Activated T-cell treated with anti-CD3 and anti-CD28 coated beads, Interleukin-2, amount 50 U/mL, for 4 hours (primary cell): ENCODE measurements at regions not wholly inside any gene's neighbourhood (a gene's known extent, or its start where the extent isn't known, plus 50 kb on each side); places are given as distances from the start of the nearest gene placed in this dataset.

Experiments used
- ATAC-seq, 2 donors: fragments of 200-7000 bp; cut with Tn5 transposase; one replicate each; pipeline ENCODE4 v1.10.0; 2021
- DNase-seq: peaks from one replicate; pipeline ENCODE4 v3.0.0-alpha.2; 2020
- H3K27me3 Mint-ChIP-seq: one replicate; pipeline ENCODE4 v1.8.0; 2021; ENCODE audit warnings: low read depth, mixed read lengths
- H3K36me3 Mint-ChIP-seq: one replicate; pipeline ENCODE4 v1.8.0; 2022; ENCODE audit warnings: mixed read lengths; ENCODE audit not compliant: insufficient read depth
- H3K4me1 Mint-ChIP-seq: one replicate; pipeline ENCODE4 v1.8.0; 2021; ENCODE audit warnings: low read depth, mixed read lengths
- H3K4me3 Mint-ChIP-seq: one replicate; pipeline ENCODE4 v1.8.0; 2021; ENCODE audit warnings: mild to moderate bottlenecking, moderate library complexity, mixed read lengths
- H3K9me3 Mint-ChIP-seq: one replicate; pipeline ENCODE4 v1.8.0; 2021; ENCODE audit warnings: mixed read lengths

DNA sequence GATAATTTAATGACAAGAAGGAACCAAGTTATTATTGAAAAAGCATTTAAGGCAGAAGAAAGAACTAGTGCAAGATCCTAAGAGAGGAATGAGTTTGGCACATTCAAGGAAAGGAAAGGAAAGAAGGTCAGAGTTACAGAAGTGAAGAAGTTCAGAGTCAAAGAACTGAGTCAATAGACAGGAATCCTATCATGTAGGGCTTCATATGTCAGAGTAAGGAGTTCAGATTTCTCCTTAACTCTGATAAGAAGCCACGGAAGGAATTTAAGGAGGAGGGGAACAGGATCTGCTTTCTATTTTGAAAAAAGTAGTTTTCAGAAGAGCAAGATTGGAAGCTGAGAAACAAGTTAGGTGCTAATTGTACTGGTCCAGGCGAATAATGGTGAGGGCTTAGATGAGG is 223.1 kb upstream of the FOXN3 start:
- Mint-ChIP-seq H3K4me3 (peak overlapping the region; percentile 35), H3K9me3 (peaks cover 13% of the 10 kb centered on the region), H3K27me3 (no peaks in the 10 kb centered on the region), H3K4me1 (peaks cover 58% of the 10 kb centered on the region), H3K36me3 (peaks cover 7% of the 10 kb centered on the region)
- DNase-seq (no peak), ATAC-seq (no peak)

DNA sequence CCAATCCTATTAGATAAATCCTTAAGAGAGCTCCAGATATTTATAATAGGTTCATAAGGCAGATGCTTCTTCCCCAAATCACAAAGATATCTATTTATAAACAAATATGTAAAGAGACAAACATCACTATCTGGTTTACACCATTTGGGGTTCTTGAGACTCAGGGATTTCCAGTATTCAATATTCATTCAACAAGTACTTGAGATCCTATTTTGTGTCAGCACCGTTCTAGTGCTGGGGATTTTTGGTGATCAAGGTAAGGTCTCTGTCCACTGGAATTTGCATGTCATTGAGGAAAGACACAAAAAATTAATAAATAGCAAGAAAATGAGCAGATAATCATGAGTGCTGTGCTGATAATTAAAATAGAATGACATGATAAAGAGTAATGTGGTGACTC is 222.7 kb upstream of the FOXN3 start:
- ATAC-seq (no peak), DNase-seq (no peak)
- peaks cover 7% of the 10 kb centered on the region for H3K36me3 Mint-ChIP-seq
- no peak overlapping the region for H3K4me3 Mint-ChIP-seq
- peaks cover 13% of the 10 kb centered on the region for H3K9me3 Mint-ChIP-seq
- no peaks in the 10 kb centered on the region for H3K27me3 Mint-ChIP-seq
- peaks cover 58% of the 10 kb centered on the region for H3K4me1 Mint-ChIP-seq

- peaks cover 7% of the 10 kb centered on the region for H3K36me3 Mint-ChIP-seq
- ATAC-seq = peak; percentile 33 to 47
- no peaks in the 10 kb centered on the region for H3K27me3 Mint-ChIP-seq
- DNase-seq = no peak
- peaks cover 58% of the 10 kb centered on the region for H3K4me1 Mint-ChIP-seq
- H3K9me3 Mint-ChIP-seq = peaks cover 13% of the 10 kb centered on the region
- H3K4me3 Mint-ChIP-seq = peak overlapping the region; percentile 56
These were observed 221.9 kb upstream of the FOXN3 start for GRCh38 chr14:89638891-89639290.

DNA sequence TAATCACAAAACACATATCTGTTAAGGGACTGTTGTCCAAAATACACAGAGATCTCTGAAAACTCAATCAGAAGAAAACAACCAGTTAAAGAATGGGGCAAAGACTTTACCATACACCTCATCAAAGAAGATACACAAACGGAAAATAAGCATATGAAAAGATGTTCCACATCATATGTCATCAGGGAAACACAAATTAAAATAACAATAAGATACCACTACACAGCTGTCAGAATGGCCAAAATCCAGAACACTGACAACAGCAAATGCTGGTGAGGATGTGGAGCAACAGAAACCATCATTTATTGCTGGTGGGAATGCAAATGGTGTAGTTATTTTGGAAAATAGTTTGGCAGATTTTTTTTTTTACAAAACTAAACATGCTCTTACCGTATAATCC is 220.5 kb upstream of the FOXN3 start:
- ATAC-seq (no peak), DNase-seq (no peak)
- no peak overlapping the region for H3K4me3 Mint-ChIP-seq
- no peaks in the 10 kb centered on the region for H3K27me3 Mint-ChIP-seq
- H3K9me3 Mint-ChIP-seq = peaks cover 13% of the 10 kb centered on the region
- peaks cover 7% of the 10 kb centered on the region for H3K36me3 Mint-ChIP-seq
- H3K4me1 Mint-ChIP-seq = peaks cover 55% of the 10 kb centered on the region

- Mint-ChIP-seq H3K9me3 (peaks cover 13% of the 10 kb centered on the region), H3K36me3 (peaks cover 7% of the 10 kb centered on the region), H3K27me3 (no peaks in the 10 kb centered on the region), H3K4me1 (peaks cover 44% of the 10 kb centered on the region), H3K4me3 (peak overlapping the region; percentile 16)
- ATAC-seq (no peak), DNase-seq (no peak)
These were observed 218.6 kb upstream of the FOXN3 start for GRCh38 chr14:89635615-89636014.

DNA sequence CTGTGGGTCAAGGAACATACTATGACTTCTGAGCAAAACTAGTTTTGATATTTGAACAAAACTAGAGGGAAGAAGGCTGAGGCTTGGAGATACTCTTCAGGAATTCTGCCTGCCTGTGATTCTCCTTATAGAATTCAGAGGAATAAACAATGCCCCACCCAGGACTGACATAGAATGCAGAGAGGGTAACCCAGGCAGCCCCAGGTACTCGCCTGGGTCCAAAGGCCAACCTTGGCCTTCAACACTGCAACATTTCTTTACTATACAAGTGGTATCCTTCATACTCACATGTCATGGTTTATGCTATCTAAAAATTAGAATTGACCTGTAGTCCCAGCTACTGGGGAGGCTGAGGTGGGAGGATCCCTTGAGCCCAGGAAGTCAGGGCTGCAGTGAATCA is 217.0 kb upstream of the FOXN3 start:
- DNase-seq (no peak), ATAC-seq (no peak)
- Mint-ChIP-seq H3K27me3 (no peaks in the 10 kb centered on the region), H3K4me3 (no peak overlapping the region), H3K4me1 (peaks cover 44% of the 10 kb centered on the region), H3K36me3 (no peaks in the 10 kb centered on the region), H3K9me3 (peaks cover 2% of the 10 kb centered on the region)

- ATAC-seq (no peak), DNase-seq (no peak)
- Mint-ChIP-seq H3K4me3 (no peak overlapping the region), H3K27me3 (no peaks in the 10 kb centered on the region), H3K36me3 (no peaks in the 10 kb centered on the region), H3K9me3 (peaks cover 3% of the 10 kb centered on the region), H3K4me1 (peaks cover 54% of the 10 kb centered on the region)
These were observed 213.2 kb upstream of the FOXN3 start for GRCh38 chr14:89630101-89630829.

DNA sequence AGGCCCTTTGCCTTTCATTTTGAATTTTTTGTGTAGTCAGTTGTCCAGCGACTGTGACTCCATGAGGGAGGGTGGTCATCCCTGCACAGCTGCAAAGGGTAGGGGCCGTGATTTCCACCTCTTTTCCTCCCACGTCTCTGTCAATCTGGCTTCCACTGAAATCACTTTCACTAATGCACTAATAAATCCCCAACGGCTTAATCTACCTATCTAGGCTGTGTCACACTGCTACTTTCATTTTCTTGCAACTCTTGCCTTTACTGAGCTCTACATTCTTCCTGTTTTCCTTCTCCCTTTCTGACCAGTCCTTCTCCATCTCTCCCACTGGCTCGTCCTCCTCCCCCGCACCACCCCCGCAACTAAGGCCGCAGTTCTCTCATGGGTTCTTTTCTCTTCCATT is 212.3 kb upstream of the FOXN3 start:
- no peak overlapping the region for H3K4me3 Mint-ChIP-seq
- peaks cover 56% of the 10 kb centered on the region for H3K4me1 Mint-ChIP-seq
- no peaks in the 10 kb centered on the region for H3K27me3 Mint-ChIP-seq
- H3K9me3 Mint-ChIP-seq = peaks cover 3% of the 10 kb centered on the region
- no peak for ATAC-seq
- DNase-seq = no peak
- H3K36me3 Mint-ChIP-seq = no peaks in the 10 kb centered on the region

- no peak for ATAC-seq
- Mint-ChIP-seq H3K9me3 (peaks cover 3% of the 10 kb centered on the region), H3K4me3 (no peak overlapping the region), H3K27me3 (no peaks in the 10 kb centered on the region), H3K4me1 (peaks cover 58% of the 10 kb centered on the region), H3K36me3 (no peaks in the 10 kb centered on the region)
- DNase-seq = no peak
These were observed 211.5 kb upstream of the FOXN3 start for GRCh38 chr14:89628521-89628920.

- peaks cover 3% of the 10 kb centered on the region for H3K9me3 Mint-ChIP-seq
- H3K4me3 Mint-ChIP-seq = no peak overlapping the region
- no peaks in the 10 kb centered on the region for H3K36me3 Mint-ChIP-seq
- no peaks in the 10 kb centered on the region for H3K27me3 Mint-ChIP-seq
- peaks cover 69% of the 10 kb centered on the region for H3K4me1 Mint-ChIP-seq
- DNase-seq (no peak), ATAC-seq (peak; percentile 73 to 78)
These were observed 209.3 kb upstream of the FOXN3 start for GRCh38 chr14:89626233-89626806.

GRCh38 chr14:89625731-89626232 is 208.7 kb upstream of the FOXN3 start:
- H3K27me3 Mint-ChIP-seq = no peaks in the 10 kb centered on the region
- peaks cover 69% of the 10 kb centered on the region for H3K4me1 Mint-ChIP-seq
- peak overlapping the region; percentile 17 for H3K4me3 Mint-ChIP-seq
- DNase-seq (no peak), ATAC-seq (peak in 1 of 2 donors; percentile 1)
- H3K9me3 Mint-ChIP-seq = peaks cover 3% of the 10 kb centered on the region
- no peaks in the 10 kb centered on the region for H3K36me3 Mint-ChIP-seq

DNA sequence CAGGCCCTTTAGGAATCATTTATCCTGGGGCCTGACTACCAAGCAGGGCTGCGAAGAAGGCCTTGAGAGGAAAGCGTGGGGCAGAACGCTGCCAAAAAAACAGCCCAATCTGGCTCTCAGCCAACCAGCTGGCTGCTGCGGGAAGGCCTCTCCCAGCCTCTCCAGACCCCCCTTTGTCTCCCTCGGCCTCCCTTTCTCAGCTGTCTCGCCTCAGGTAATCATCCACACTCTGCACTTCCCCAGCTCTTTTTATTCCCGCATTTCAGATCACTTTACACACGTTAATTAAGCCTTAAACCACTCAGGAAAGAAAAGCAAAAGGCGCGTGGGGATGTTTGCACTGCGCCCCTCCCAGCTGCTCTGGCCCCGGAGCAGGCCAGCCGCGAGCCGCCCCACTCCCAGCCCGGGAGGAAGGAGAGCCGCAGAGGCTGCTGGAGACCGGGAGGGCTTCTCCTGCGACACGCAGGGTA is 208.2 kb upstream of the FOXN3 start:
- DNase-seq (no peak), ATAC-seq (no peak)
- Mint-ChIP-seq H3K9me3 (peaks cover 3% of the 10 kb centered on the region), H3K4me3 (no peak overlapping the region), H3K4me1 (peaks cover 69% of the 10 kb centered on the region), H3K27me3 (no peaks in the 10 kb centered on the region), H3K36me3 (no peaks in the 10 kb centered on the region)

- ATAC-seq (no peak), DNase-seq (no peak)
- H3K4me1 Mint-ChIP-seq = peaks cover 68% of the 10 kb centered on the region
- H3K9me3 Mint-ChIP-seq = peaks cover 3% of the 10 kb centered on the region
- H3K36me3 Mint-ChIP-seq = no peaks in the 10 kb centered on the region
- no peak overlapping the region for H3K4me3 Mint-ChIP-seq
- H3K27me3 Mint-ChIP-seq = no peaks in the 10 kb centered on the region
These were observed 207.6 kb upstream of the FOXN3 start for GRCh38 chr14:89624500-89625156.

- Mint-ChIP-seq H3K27me3 (no peaks in the 10 kb centered on the region), H3K36me3 (no peaks in the 10 kb centered on the region), H3K9me3 (no peaks in the 10 kb centered on the region), H3K4me1 (peaks cover 59% of the 10 kb centered on the region), H3K4me3 (peak overlapping the region; percentile 19)
- no peak for DNase-seq
- no peak for ATAC-seq
These were observed 205.0 kb upstream of the FOXN3 start for GRCh38 chr14:89621791-89622638.
